LNCAP (cell line): ENCODE measurements at regions not wholly inside any gene's neighbourhood (a gene's known extent, or its start where the extent isn't known, plus 50 kb on each side); places are given as distances from the start of the nearest gene placed in this dataset.

Source experiments
- TF ChIP-seq, protein P1 (sequence below): fragments of 450-650 bp; IDR thresholded peaks from 2 replicates; pipeline ENCODE4 v1.5.1; 2017; ENCODE audit warnings: mild to moderate bottlenecking

DNA sequence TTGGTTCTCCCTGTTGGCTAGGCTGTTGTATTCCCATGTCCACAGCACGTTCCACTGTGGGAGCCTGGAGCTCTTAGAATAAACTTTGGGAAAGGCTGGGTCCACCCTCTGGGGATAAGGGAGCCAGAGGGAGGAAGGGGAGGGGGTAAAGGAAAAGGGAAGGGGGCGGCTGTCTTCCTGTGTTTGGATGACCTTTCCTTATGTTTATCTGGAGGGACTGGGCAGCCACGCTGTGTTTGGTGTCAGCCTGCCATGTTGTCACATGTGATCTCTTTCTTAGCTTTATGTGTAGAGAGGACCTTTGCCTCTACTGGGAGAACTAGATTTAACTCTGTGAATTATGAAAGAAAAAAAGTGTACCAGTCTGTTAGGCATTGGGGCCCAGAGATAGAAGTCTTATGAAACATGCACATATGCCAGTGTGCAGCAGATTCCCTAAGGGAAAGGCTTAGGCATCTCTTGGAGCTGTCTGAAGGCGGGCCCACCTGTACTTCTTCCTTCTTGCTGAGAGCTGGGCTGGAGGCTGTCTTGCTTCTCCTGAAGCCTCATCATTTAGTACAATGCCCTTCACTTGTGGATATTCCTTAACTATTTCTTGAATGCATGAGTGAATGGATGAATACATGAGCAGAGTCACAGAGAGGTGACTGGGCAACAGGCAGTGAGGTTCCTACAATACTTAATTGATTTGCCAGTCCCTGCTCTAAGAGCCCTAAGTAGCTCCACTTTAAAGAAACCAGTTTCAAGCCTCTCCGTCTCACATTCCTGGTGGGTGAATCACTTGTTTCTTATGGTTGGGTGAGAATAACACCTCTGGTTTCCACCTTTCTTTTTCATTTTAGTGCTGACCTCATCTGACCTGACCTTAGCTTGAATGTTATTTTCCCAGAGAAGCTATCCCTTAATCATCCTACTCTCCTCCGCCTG lies 62.5 kb upstream of the ARHGAP29 start:
- TF ChIP-seq, protein P1, sequence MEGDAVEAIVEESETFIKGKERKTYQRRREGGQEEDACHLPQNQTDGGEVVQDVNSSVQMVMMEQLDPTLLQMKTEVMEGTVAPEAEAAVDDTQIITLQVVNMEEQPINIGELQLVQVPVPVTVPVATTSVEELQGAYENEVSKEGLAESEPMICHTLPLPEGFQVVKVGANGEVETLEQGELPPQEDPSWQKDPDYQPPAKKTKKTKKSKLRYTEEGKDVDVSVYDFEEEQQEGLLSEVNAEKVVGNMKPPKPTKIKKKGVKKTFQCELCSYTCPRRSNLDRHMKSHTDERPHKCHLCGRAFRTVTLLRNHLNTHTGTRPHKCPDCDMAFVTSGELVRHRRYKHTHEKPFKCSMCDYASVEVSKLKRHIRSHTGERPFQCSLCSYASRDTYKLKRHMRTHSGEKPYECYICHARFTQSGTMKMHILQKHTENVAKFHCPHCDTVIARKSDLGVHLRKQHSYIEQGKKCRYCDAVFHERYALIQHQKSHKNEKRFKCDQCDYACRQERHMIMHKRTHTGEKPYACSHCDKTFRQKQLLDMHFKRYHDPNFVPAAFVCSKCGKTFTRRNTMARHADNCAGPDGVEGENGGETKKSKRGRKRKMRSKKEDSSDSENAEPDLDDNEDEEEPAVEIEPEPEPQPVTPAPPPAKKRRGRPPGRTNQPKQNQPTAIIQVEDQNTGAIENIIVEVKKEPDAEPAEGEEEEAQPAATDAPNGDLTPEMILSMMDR: no peak

DNA sequence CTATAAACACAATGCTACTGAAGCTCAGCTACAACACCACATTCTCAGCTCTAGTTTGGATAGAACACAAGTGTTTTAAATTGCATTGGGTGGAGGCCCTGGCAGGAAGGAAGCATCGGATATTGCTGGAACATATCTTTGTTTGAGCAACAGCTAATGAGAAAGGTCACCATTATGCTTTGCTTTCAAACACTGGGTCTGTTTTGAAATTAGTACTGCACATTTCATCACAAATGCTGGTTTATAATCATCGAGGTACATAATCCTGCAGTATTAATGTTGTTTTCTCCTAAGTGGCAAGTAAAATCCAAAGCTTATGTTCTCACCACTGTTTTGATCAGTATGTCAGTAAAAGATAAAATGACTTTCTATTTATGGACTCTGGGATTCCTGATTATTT lies 61.5 kb upstream of the ARHGAP29 start:
- TF ChIP-seq, protein P1: no peak

DNA sequence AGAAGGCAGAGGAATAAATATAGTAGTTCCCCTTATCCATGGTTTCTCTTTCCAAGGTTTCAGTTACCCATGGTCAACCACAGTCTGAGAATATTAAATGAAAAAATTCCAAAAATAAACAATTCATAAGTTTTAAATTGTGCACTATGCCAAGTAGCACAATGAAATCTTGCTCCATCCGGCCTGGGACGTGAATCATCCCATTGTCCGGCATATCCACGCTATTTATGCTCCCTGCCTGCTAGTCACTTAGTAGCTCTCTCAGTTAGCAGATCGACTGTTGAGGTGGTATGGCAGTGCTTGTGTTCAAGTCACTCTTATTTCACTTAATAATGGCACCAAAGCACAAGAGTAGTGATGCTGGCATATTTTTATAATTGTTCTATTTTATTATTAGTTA lies 58.6 kb upstream of the ARHGAP29 start:
- TF ChIP-seq, protein P1: no peak
